Ishikawa (cell line): ENCODE measurements at regions not wholly inside any gene's neighbourhood (a gene's known extent, or its start where the extent isn't known, plus 50 kb on each side); places are given as distances from the start of the nearest gene placed in this dataset.

Experiments used
- CEBPB ChIP-seq: IDR thresholded peaks from 2 replicates; pipeline ENCODE4 v1.6.1; 2012
- CREB1 ChIP-seq: IDR thresholded peaks from 2 replicates; pipeline ENCODE4 v1.6.1; 2012; ENCODE audit warnings: low read depth
- EGR1 ChIP-seq: IDR thresholded peaks from 2 replicates; pipeline ENCODE4 v1.6.1; 2012
- EP300 ChIP-seq: IDR thresholded peaks from 2 replicates; pipeline ENCODE4 v1.6.1; 2012; ENCODE audit warnings: borderline replicate concordance
- FOXM1 ChIP-seq: IDR thresholded peaks from 2 replicates; pipeline ENCODE4 v1.6.1; 2012; ENCODE audit warnings: low read depth, borderline replicate concordance
- NFIC ChIP-seq: IDR thresholded peaks from 2 replicates; pipeline ENCODE4 v1.6.1; 2012
- RAD21 ChIP-seq: IDR thresholded peaks from 2 replicates; pipeline ENCODE4 v1.6.1; 2012; ENCODE audit warnings: low read depth
- REST ChIP-seq: IDR thresholded peaks from 2 replicates; pipeline ENCODE4 v1.6.1; 2012; ENCODE audit warnings: low read depth, mild to moderate bottlenecking
- TAF1 ChIP-seq: IDR thresholded peaks from 2 replicates; pipeline ENCODE4 v1.6.1; 2012; ENCODE audit warnings: low read depth, mild to moderate bottlenecking
- TCF12 ChIP-seq: IDR thresholded peaks from 2 replicates; pipeline ENCODE4 v1.6.1; 2012; ENCODE audit warnings: low read depth
- TEAD4 ChIP-seq: IDR thresholded peaks from 2 replicates; pipeline ENCODE4 v1.6.1; 2012
- USF1 ChIP-seq: IDR thresholded peaks from 2 replicates; pipeline ENCODE4 v1.6.1; 2012
- YY1 ChIP-seq: IDR thresholded peaks from 2 replicates; pipeline ENCODE4 v1.6.1; 2012; ENCODE audit warnings: low read depth
- ZBTB7A ChIP-seq: IDR thresholded peaks from 2 replicates; pipeline ENCODE4 v1.6.1; 2012; ENCODE audit warnings: low read depth
- TF ChIP-seq, protein P1 (sequence below): IDR thresholded peaks from 2 replicates; pipeline ENCODE4 v1.6.1; 2012

GRCh38 chr5:169521366-169521983 lies 62.1 kb upstream of the SPDL1 start:
- TF ChIP-seq, protein P1, sequence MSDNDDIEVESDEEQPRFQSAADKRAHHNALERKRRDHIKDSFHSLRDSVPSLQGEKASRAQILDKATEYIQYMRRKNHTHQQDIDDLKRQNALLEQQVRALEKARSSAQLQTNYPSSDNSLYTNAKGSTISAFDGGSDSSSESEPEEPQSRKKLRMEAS, result no peak
- no peak for TF ChIP-seq NFIC
- TF ChIP-seq TAF1, result no peak
- TF ChIP-seq USF1, result no peak
- no peak for TF ChIP-seq FOXM1
- TF ChIP-seq CEBPB, result no peak
- TF ChIP-seq ZBTB7A, result no peak
- TF ChIP-seq EGR1, result no peak
- TF ChIP-seq TEAD4, result no peak
- TF ChIP-seq EP300, result no peak
- no peak for TF ChIP-seq RAD21
- TF ChIP-seq CREB1, result no peak
- no peak for TF ChIP-seq YY1

DNA sequence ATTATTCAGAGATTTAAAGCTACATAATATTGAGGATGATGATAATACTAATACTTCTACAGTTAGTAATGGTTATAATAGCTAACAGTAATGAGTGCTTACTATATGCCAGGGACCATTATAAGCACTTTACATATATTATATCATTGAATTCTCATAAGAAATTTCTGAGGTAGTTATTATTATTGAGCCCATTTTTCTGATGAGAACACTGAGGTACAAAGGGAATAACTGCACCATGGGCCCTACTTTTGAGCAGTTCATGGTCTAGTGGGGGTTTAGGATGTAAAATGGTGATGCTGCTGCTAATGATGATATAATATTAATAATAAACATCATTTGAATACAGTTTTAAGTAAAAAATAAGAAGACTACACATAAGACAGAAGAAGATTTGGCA lies 64.2 kb upstream of the SPDL1 start:
- TF ChIP-seq TCF12 (no peak), CEBPB (no peak), EGR1 (no peak), ZBTB7A (no peak), EP300 (no peak), USF1 (no peak), FOXM1 (no peak), YY1 (no peak), NFIC (no peak), CREB1 (no peak), TEAD4 (no peak), RAD21 (no peak)
- TF ChIP-seq, protein P1, result no peak

DNA sequence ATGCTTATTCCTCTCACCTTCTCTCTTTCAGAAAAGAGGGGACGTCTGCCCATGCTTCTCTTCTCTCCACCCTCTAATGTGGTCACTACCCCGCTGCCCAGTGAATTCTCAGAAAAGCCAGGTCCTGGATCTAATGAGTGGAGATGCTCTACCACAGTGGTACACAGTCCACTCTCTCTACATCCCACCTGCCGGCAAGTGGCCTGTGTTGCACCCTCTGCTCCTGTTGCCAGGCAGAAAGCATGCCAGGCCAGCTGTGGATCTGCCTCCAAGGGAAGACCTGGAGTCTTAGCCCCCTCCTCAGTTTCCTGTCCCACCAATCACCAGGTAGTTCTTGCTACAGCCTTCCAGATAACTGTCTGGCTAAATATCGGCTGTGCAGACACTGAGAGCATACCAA lies 71.2 kb upstream of the SPDL1 start:
- TF ChIP-seq, protein P1, result no peak
- TF ChIP-seq TEAD4, result no peak
- TF ChIP-seq YY1, result no peak
- no peak for TF ChIP-seq TCF12

DNA sequence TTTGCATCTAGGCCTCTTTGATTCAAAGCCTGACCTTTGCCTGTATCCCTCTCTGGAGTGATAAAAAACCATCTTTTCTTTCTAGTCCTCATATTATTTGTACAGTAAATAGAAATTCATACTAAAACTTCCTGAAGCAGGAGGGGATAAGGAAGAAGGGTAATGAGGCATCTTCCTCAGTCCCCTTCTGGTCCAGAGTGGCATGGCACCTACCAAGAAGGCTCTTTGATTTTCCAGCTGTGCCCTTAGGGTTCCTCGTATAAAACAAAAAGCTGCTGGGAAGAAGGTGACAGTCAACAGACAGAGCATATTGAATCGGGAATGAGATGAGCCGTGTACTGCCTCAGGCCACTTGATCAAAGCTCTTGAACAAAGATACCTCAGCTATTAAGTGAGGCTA lies 71.9 kb upstream of the SPDL1 start:
- TF ChIP-seq CREB1 (no peak), NFIC (no peak), EGR1 (no peak), TEAD4 (no peak), USF1 (no peak), ZBTB7A (no peak), FOXM1 (no peak), YY1 (no peak), EP300 (no peak), RAD21 (no peak), CEBPB (no peak)
- TF ChIP-seq, protein P1, result no peak

DNA sequence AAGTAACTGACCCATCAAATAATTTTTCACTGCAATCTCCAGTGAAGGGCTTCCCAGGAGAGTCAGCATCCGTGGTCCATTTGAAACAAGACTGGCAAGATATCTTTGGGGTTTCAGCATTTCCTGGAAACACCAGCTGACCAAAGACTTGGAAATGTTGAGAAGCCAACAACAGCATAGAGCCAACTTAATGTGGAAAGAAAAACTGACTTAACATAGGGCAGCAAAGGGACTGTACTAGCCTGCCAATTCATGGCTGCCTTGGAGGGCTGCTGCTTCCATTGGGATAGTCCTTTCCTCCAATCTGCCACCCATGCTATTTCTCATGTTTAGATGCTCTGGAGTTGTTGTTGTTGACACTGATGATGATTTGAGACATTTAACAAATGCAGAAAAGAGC lies 76.5 kb upstream of the SPDL1 start:
- TF ChIP-seq RAD21, result no peak

DNA sequence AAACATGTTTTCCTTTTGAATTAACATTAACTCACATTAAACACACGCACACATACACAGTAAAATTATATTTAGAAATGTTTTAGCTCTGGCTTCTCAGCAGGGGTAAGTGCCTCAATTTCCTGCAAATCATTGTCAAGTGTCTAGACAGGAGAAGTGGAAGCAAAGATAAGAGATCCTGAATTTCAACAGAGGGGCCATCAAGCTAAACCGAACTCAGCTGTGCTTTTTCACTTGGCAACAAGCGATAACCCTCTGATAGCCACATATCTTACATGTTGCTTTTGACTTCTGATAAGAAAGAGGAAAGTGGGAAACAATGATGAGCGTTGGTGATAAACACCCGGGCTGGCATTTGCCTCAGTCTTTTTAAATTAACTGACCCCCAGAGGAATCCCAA lies 79.7 kb upstream of the SPDL1 start:
- TF ChIP-seq TAF1 (no peak), CEBPB (no peak), TEAD4 (no peak), EGR1 (no peak), FOXM1 (no peak)
- TF ChIP-seq, protein P1, result no peak

DNA sequence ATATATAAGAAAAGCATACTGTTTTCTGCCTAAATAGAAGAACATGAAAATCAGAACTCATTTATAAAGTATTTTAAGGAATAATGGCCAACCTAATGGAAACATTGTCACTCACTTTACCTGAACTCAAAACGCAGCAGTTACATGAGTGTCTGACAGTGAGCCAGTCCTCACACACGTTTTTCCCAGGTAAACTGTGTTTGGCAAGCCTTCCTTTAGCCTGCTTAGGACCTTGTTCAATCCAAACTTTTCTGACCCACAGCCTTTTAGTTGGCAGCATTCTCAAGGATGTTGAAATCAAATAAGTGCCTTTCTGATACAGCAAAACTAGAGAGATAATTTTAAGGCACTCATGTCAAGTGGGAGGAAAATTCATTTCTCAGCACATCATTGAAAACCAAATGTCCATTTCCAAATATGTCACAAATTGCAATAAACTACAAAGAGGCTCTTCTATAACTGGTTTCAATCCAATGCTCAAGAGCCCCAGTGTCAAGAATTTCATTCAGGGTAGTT lies 83.5 kb upstream of the SPDL1 start:
- no peak for TF ChIP-seq RAD21
- TF ChIP-seq CEBPB, result no peak
- TF ChIP-seq CREB1, result no peak
- TF ChIP-seq FOXM1, result no peak
- TF ChIP-seq ZBTB7A, result no peak
- TF ChIP-seq NFIC, result no peak
- no peak for TF ChIP-seq YY1
- no peak for TF ChIP-seq EGR1
- no peak for TF ChIP-seq REST
- no peak for TF ChIP-seq USF1
- TF ChIP-seq TEAD4, result no peak
